Right forelimb (tissue), 1 donor: ENCODE measurements at regions not wholly inside any gene's neighbourhood (a gene's known extent, or its start where the extent isn't known, plus 50 kb on each side); places are given as distances from the start of the nearest gene placed in this dataset.

Source experiments
- DNase-seq: peaks from one replicate; pipeline ENCODE4 v3.0.0-alpha.2; 2018

DNA sequence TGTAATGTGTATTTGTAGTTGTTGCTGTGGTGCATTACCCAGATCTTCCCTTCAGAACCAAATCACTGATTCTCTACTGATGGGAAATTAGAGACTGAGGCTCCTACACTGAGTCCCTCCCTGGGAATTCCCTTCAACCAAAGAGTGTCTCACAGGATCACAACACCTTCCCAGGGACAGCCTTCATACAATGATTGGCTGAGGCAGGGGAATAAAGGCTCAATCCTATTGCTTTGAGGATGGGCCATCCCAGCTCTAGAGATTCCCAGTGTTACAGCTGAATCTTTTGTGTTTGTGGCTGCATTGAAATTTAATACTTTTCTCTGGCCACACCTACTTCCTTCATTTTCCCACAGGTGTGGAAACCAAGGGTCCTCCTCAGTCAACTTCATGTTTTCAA lies 96.4 kb upstream of the ELL2 start:
- no peak for DNase-seq

DNA sequence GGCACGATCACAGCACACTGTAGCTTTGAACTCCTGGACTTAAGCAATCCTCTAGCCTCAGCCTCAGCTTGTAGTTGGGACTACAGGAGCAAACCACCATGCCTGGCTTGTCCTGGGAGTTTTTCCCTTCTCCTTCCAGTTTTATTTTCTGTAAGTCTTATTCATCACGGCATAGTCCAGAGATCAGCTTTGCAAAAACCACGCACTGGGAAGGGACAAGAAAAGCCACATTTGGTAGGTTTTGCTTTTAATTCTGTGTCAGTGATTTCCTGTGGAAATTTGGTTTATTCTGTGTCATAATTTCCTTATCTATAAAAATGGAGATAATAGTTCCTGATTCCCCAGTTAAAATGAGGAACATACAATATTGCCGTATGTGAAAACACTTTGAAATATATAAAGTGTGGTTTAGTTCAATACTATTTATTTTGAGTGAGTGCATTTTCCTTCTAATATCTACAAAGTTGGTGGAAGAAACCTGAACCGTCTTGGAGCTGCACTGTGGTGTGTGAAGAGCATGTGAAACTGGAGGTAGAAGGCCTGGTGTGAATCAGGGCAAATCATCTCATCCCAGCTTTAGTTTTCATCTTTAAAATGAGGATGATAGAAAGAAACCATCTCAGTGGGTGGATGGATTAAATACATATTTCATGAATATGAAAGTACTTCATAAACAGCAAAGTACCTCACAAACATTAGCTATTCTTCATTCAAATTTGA lies 92.8 kb upstream of the ELL2 start:
- no peak for DNase-seq

DNA sequence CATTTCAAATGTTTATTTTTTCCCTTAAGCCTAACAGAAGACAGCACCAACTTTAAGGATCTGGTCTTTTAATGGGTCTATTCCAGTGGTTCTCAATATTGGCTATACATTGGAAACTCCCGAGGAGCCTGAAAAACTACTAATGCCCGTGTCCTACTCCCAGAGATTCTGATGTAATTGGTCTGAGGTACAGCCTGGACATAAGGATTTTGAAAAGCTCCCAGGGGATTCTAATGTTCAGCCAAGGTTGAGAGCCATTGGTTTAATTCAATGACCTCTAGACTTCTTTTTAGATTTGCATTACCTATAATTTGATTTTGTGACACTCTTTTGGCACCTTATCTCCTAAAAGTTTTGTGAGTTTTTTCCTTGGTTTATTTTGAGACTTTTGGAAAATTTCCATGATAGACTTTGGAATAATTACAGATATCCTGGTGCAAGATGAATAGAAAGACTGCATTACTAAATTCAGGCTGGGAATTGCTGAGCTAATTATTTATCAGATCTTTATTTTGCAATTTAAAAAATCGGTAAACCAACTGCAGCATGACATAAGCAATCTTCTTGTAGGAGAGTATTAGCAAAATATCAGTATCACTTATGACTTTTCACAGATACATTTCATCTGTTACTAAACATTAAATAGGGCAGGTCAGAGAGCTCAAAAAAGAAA lies 91.5 kb upstream of the ELL2 start:
- no peak for DNase-seq

DNA sequence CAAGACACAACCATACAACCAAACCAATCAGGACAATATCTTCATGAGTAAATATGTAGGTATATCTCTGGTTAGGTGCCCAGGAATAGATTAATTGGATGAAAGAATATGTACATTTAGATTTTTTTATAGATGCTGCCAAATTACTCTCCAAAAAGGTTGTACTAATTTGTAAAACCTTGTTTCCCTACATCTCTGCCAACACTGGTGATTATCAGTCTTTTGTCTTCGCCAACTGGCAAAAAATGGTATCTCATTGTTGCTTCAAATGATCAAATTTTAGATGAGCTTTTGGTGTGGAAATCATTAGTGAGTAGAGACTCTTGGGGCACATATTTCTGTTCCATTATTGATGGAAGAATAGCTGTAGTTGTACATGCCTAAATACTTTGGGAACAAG lies 90.7 kb upstream of the ELL2 start:
- no peak for DNase-seq

DNA sequence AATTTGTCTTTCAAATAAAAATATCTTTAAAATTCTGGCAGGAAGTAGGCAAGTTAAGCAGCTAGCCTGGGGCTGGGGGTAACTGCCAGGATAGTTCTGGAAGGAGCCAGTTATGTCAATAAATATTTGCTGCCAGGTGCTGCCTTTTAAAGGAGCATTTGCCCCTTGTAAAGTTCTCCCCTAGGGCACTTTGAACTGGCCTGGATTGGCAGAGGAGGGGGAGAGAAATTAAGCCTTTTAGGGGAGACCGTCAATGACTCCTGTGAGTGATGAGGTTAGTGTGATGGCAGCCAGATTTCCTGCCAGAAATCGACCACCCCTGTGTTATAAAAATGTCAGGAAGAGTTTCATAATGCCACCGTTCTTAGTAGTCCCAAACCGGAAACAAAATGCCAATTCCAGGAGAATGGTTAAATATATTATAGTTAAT lies 89.8 kb upstream of the ELL2 start:
- DNase-seq, result no peak

DNA sequence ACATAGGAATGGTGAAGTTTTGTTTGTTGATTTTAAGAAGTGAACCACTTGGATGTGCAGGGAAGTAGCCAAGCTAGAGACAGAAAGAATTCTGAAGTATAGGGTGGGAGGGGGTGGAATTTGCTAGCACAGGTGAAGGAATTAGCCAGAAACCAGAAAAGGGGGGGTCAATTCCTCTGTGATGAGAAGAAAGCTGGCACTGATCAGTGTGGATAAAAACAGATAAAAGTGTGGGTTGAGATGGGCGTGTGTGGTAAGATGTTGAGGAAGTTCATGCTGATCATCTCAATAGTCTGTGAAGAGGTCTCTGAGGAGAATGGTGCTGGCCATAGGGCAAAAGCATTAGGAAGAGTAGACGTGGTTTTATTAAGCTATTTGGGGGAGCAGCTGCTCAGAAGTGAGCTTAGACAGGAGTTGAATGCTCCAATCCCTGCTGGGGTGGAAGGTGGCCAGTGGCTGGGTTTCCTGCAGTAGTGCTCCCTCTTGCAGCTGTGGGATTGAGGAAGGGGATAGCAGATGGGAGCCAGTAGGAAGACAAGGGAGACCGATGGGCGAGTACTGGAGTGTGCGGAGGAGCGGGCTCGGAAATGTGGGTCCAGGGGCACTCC lies 88.7 kb upstream of the ELL2 start:
- DNase-seq, result no peak

DNA sequence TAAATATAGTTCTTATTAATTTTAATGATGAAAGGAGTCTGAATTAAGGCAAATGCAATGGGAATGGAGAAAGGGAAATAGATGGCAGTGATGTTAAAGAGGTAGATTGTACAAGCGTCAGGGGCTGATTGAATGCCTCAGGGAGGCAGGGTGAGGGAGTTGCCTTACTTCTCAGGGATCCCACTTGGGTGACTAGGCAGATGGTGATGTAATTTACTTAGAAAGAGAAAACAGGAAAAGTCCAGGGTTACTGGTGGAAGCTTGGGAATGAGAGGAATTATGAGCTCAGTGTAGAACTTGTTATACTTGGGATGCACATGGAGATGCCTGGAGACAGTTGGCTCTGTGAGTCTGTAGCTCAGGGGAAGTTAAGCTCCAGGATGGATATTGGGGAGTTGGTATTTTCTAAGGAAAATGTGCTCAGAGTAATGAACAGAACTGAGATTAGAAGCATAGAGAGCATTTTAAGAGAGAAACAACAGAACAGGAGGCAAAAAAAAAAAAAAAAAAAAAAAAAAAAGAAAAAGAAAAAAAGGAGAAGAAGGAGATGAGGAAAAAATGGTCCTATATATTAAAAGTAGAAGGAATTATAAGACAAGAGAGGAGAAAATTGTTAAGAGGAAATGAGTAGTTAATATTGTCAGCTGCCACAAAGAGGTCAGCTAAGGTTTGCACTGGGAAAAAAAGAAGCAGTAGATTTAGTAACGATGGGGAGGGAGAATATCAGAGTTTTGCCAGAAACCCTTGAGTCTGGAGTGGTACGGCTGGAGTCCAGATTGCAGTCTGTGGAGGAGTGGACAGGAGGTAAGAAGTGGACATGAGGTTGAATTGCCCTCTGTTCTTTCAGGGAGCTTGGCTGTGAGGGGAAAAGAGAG lies 88.0 kb upstream of the ELL2 start:
- no peak for DNase-seq

DNA sequence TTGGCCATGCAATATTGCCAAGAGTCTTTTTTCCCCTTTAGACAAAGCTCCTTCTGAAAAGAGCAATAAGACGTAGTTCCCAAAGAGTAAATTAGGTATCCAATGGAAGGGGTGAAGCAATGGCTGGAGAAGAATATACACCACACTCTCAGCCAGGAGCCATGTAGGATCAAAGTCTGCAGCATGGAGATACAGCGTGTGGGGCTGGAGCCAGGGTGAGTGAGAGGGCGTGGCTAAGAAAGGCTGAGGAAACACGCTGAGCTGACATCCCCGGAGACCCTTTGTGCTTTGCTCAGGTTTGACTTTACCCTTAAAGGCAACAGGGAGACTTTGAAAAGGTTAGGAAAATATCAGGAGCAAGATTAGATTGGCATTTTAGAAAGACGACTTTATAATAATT lies 87.1 kb upstream of the ELL2 start:
- DNase-seq, result no peak

DNA sequence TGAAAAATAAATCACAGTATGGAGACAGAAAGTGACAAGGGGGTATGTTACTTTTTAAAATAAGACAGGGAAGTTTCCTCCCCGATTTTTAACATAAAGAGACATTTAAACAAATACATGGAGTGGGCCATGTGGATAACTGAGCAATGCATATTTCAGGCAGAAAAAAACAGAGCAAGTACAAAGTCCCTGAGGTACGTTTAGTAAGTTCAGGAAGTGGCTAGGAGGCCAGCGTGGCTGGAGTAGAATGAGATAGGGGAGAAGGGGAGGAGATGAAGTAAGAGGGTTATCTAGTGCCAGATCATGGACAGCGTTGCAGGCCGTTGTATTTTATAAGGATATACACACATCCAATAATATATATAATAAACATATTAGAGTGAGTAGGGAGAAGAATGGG lies 84.2 kb upstream of the ELL2 start:
- DNase-seq, result no peak

DNA sequence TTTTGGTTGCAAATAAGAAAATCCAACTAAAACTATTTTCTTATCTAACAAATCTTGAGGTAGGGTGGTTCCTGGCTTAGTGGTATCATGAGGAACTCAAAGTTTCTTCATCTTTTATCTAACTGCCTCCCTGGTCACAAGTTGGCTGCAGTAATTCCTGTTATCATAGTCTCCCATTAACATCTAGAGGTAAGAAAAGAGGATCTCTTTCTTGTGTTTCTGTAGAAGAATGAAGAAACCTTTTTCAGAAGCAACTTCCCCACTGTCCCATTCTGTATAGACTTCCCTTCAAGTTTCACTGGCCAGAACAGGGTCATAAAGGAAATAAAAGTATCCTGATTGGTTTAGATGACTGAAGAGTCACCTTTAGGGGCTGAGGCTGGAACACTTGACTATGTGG lies 81.8 kb upstream of the ELL2 start:
- no peak for DNase-seq

DNA sequence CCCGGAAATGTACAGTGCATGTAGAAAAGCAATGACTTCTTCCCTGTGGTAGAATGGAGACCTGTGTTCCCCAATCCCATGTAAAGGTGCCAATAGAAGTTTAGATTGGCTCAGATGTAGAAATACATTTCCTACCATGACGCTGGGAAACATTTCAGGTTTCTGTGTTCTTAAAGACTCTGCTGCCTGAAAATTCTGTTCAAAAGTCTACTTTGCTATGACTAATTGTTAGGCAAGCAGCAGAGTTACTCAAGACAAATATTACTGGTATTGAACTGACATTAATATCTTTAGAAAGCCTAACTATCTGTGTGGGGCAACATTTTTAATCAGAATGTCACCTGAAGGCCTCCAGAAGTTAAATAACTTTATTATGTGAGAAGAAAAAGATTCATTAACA lies 75.5 kb upstream of the ELL2 start:
- no peak for DNase-seq

DNA sequence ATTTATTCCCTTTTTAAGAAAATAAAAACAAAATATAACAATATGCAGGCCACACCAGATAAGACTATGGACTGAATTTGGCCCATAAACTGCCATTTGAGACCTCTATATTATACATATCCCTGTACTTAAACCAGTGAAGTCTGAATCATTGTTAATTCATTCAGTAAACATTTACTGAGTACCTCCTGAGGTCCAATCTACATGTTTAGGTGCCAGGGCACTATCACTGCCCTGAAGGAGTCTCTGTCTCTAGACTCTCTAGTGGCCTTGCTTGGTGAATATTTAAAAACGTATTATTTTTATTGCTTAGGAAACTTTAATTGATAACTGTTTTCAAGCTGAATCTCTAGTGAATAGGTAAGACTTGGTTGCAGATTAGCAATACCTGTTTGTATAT lies 74.7 kb upstream of the ELL2 start:
- no peak for DNase-seq

DNA sequence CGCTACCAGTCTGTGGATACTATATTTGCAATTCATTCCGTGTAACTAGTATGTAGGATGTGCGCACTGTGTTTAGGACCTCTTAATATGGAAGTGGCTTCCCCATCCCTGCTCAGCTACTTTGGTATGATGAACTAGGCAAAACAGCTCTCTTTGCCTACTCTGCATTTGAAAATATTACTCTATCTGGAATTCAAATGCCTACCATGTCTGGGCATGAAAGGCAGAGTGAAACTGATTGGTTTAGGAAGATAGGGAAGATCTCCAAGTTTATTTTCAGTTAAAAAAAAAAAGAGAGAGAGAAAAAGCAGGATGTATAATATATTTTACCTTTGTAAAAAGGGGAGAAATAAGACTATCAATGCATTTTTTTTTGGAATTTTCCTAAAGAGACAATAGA lies 74.1 kb upstream of the ELL2 start:
- DNase-seq, result no peak

DNA sequence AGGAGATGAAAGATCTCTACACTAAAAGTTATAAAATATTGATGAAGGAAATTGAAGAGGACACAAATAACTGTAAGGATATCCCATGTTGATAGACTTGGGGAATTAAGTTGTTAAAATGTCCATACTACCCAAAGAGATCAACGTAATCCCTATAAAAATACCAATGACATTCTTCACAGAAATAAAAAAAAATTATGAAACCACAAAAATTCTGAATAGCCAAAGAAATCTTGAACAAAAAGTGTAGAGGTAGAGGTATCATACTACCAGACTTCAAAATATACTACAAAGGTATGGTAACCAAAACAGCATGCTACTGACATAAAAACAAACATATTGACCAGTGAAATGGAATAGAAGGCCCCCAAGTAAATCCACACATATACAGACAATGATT lies 71.5 kb upstream of the ELL2 start:
- DNase-seq, result no peak

DNA sequence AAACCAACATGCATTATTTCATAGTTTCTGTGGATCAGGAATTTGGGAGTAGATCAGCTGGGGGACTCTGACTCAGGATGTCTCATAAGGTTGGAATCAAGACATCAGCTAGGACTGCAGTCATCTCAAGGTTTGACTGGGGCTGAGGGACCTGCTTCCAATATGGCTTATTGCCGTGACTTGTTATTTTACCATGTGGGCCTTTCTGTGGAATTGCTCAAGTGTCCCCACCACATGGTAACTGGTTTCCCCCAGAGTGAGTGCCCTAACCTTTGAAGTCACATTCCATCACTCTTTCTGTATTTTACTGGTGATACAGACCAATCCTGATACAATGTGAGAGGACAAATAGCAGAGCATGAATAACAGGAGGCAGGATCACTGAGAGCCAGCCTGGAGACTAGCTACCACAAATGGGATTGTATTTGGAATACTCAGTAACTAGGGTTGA lies 70.2 kb upstream of the ELL2 start:
- no peak for DNase-seq

DNA sequence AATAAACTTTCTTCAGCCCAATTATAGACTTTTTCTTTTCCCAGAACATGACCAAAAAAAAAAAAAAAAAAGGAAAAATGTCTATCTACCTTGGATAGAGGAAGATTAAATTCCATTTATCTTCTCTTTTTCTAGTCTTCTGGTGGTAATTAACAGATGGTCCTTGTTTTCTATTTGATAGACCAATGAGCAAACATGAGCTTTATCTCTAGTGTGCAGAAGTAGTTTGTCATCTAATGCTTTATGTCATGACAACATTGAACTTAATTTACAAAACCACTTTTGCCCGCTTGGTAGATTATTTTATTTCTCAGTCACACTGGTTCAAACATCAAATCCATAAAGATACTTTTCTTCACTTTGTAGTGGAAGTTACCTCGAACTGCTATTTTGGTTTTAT lies 69.5 kb upstream of the ELL2 start:
- DNase-seq, result no peak

DNA sequence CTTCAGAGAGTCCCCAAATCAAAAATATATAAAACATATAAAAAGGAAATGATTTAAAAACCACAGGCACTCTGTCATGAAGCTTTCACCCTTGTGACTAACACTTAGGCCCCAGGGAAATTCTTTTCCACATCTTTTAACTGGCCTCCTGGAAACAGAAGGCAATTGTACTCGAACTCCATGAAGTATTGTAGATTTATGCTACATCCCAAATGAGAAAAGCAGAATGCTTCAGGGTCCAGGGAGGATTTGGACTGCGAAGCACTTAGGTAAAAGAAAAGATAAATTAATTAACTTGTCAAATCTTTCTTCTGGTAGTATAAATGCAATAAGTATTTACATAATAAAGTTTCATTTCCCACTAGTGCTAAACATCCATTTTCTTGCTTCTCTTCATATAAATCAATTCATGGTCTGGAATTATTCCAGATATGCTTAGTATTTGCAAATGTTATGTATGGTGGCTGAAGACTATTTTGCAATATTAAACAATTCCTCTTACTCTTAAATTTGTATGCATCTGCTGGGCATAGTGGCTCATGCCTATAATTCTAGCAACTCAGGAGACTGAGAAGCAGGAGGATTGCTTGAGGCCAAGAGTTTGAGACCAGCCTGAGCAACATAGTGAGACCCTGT lies 64.9 kb upstream of the ELL2 start:
- no peak for DNase-seq

DNA sequence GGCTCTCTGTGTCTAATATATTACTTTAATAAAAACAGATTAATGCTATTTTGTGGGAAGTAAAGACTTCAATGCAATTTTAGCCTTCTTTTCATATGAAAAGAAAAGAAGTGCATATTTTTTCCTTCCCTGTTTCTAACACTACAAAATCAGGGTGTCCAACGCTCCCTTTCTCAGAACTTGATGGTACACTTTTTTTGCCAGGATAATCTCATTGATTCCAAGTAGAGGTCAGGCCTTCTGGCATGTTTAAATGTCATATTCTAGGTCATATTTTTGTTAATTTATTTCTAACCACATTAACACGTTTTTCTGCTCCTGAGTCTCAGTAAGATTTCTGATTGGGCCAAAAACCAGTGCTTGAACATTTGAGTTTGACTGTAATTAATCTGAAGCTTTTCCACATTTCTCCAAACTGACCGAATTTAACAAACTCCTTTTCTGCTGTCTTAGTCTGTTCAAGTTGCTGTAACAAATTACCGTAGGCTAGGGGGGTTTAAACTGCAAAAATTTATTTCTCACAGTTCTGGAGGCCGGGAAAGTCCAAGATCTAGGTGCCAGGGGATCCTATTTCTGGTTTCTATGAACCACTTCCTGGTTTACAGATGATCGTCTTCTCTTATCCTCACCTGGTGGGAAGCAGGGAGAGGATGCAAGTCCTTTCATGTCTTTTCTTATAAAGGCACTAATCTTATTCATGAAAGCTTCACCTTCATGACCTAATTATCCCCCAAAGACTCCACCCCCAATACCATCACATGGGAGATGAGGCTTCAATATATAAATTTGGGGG lies 63.2 kb upstream of the ELL2 start:
- DNase-seq, result no peak

DNA sequence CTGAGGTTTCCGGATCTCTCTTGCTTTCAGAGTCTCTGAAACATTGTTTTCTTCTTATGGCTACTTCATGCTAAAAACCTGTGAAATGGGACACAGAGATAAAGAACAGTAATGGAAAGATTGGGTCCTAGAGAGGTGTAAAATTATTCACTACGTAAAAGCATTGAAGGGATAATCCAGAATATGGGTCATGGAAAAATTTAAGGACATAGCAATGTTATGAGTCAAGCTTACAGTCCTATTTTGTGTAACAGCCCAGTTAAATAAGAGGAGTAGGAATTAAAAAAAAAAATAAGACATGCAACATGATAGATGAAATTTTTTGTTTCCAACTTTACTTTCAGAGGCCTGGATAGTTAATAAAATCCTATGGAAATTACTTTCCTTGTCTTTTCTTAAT lies 61.9 kb upstream of the ELL2 start:
- no peak for DNase-seq

DNA sequence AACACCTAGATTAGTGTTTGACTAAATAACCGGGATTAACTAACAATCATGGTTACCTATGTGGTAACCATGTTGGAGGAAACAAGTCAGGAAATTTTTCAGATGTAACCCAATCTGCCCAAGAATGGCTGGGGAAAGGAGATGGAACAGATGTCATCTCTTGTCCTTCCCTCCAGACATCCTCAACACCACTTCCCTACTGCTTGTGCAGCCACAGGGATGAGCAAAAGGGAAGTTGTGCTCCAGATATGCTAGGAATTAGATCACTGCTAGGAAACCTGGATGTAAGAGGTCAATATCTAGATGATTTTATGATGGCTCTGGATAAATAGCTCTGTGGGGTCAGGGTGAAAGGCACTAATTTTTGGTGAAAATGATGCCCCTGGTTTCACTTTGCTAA lies 61.3 kb upstream of the ELL2 start:
- DNase-seq, result no peak

DNA sequence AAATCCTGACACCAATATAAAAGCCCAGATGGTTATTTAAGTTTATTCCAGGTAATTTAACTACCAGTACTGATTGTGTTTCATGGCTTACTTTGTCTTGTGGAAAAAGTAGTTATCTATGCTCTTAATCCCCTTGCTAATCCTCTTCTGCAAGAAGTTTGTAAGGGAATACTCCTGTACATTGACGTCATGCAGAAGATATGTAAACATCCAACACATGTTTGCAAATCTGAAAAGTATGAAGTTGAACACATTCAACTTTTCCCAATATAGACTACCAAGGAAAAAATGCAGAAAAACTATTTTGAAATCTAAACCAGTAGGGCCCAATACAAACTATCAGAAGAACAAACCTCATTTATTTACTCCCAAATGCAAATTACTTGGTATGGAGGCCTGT lies 56.3 kb upstream of the ELL2 start:
- DNase-seq, result no peak

DNA sequence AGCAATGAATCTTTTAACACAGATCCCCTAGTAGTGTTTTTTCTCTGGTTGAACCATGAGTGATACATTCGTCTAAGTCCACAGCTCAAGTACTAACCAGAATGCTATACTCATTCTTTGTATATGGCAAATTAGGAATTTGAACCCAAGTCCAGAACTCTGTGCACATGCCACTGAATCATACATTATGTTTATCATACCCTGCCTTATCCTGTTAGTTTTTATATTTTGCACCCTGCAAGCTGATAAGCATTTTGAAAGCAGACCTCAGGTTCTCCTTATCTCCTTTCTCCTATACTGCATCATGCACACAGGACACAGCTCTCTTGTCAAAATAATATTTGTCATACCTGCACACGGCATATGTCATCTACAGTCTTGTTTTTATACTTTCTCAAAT lies 54.6 kb upstream of the ELL2 start:
- no peak for DNase-seq
